ENCODE measurements at regions not wholly inside any gene's neighbourhood (a gene's known extent, or its start where the extent isn't known, plus 50 kb on each side); places are given as distances from the start of the nearest gene placed in this dataset.

DNA sequence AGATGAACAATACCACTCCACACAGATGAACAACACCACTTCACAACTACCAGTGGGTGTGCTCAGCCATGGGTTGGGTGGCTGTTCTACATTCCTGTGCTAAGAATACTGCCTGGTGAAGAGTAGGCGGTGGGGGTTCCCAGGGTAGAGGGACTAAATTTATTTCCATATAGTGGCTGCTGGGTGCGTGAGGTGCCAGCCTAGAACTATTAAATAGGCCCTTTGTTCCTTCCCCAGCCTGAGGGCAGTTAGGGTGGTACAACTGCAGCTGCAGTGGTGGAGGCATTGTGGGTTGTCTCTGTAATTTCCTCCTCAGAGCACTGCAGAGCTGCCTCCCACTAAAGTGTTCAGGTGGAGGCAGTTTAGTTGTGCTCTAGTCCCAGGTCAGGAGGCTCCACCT, 618.4 kb downstream of the MMUT start:
- Mint-ChIP-seq H3K9me3 (peaks cover 31 to 35% of the 10 kb centered on the region in 2 donors), H3K27ac (no peak overlapping the region), H3K4me3 (no peak overlapping the region), H3K27me3 (ENCODE audit: low read depth in 2 of 2) (no peaks in the 10 kb centered on the region), H3K4me1 (no peaks in the 10 kb centered on the region), H3K36me3 (peaks cover 26% of the 10 kb centered on the region)
- Histone ChIP-seq H3K9me3 (ENCODE audit: control insufficient read depth, insufficient read depth, low read length) (peaks cover 17% of the 10 kb centered on the region), H3K36me3 (ENCODE audit: control insufficient read depth, insufficient read depth, low read length) (no peaks in the 10 kb centered on the region), H3K4me1 (ENCODE audit: control insufficient read depth, insufficient read depth, low read length) (no peaks in the 10 kb centered on the region), H3K27ac (ENCODE audit: low read length) (no peak overlapping the region), H3K4me3 (ENCODE audit: low read length) (no peak overlapping the region), H3K27me3 (ENCODE audit: control insufficient read depth, insufficient read depth, low read length) (no peaks in the 10 kb centered on the region)
- no peak for DNase-seq
- WGBS (ENCODE audit: insufficient coverage), result 75% methylated on average over 2 of the region's 2 CpGs
- no peak for ATAC-seq
- TF ChIP-seq, protein P1, sequence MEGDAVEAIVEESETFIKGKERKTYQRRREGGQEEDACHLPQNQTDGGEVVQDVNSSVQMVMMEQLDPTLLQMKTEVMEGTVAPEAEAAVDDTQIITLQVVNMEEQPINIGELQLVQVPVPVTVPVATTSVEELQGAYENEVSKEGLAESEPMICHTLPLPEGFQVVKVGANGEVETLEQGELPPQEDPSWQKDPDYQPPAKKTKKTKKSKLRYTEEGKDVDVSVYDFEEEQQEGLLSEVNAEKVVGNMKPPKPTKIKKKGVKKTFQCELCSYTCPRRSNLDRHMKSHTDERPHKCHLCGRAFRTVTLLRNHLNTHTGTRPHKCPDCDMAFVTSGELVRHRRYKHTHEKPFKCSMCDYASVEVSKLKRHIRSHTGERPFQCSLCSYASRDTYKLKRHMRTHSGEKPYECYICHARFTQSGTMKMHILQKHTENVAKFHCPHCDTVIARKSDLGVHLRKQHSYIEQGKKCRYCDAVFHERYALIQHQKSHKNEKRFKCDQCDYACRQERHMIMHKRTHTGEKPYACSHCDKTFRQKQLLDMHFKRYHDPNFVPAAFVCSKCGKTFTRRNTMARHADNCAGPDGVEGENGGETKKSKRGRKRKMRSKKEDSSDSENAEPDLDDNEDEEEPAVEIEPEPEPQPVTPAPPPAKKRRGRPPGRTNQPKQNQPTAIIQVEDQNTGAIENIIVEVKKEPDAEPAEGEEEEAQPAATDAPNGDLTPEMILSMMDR (IDR thresholded peaks at IDR 0.05), result no peak
- intact Hi-C loops (cut with micrococcal nuclease), result no loop called here

GRCh38 chr6:48840896-48841295, 622.2 kb downstream of the MMUT start:
- no peaks in the 10 kb centered on the region for H3K27me3 ChIP-seq (ENCODE audit: control insufficient read depth, insufficient read depth, low read length)
- TF ChIP-seq, protein P1 (IDR thresholded peaks at IDR 0.05), result no peak
- H3K4me3 Mint-ChIP-seq, result no peak overlapping the region
- no peaks in the 10 kb centered on the region for H3K36me3 ChIP-seq (ENCODE audit: control insufficient read depth, insufficient read depth, low read length)
- intact Hi-C loops (cut with micrococcal nuclease), result no loop called here
- no peak for DNase-seq
- no peak overlapping the region for H3K27ac Mint-ChIP-seq
- H3K27ac ChIP-seq (ENCODE audit: low read length), result no peak overlapping the region
- ATAC-seq, result no peak
- peaks cover 26 to 35% of the 10 kb centered on the region in 2 donors for H3K9me3 Mint-ChIP-seq
- H3K27me3 Mint-ChIP-seq (ENCODE audit: low read depth in 2 of 2), result no peaks in the 10 kb centered on the region
- WGBS (ENCODE audit: insufficient coverage), result 86% methylated on average over 1 of the region's 1 CpG
- no peak overlapping the region for H3K4me3 ChIP-seq (ENCODE audit: low read length)
- H3K36me3 Mint-ChIP-seq, result peaks cover 12% of the 10 kb centered on the region
- no peaks in the 10 kb centered on the region for H3K4me1 Mint-ChIP-seq
- peaks cover 19% of the 10 kb centered on the region for H3K9me3 ChIP-seq (ENCODE audit: control insufficient read depth, insufficient read depth, low read length)
- no peaks in the 10 kb centered on the region for H3K4me1 ChIP-seq (ENCODE audit: control insufficient read depth, insufficient read depth, low read length)

DNA sequence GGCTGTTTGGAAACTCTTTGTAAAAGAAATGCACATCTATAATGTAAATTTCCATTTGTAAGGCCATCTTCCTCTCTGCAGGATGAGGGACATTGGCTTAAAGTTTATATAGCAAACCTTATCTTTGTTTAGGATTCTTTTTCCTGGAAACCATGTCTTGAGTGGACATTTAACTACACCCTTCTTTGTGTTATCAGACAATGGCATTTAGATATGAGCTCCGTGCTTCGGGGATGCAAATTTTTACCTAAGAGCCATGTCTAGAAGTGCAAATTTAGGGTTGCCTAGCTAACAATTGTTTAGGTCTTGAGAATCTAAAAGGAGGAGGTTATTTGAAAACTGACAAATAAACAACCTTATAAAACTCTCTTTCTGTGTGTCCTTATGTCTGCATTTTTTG, 623.8 kb downstream of the MMUT start:
- H3K27me3 Mint-ChIP-seq (ENCODE audit: low read depth in 2 of 2), result no peaks in the 10 kb centered on the region
- peaks cover 12% of the 10 kb centered on the region for H3K36me3 Mint-ChIP-seq
- Histone ChIP-seq H3K4me3 (ENCODE audit: low read length) (no peak overlapping the region), H3K27me3 (ENCODE audit: control insufficient read depth, insufficient read depth, low read length) (no peaks in the 10 kb centered on the region), H3K36me3 (ENCODE audit: control insufficient read depth, insufficient read depth, low read length) (no peaks in the 10 kb centered on the region), H3K4me1 (ENCODE audit: control insufficient read depth, insufficient read depth, low read length) (no peaks in the 10 kb centered on the region), H3K9me3 (ENCODE audit: control insufficient read depth, insufficient read depth, low read length) (peaks cover 12% of the 10 kb centered on the region), H3K27ac (ENCODE audit: low read length) (no peak overlapping the region)
- H3K27ac Mint-ChIP-seq, result no peak overlapping the region
- intact Hi-C loops (cut with micrococcal nuclease), result no loop called here
- 38% methylated on average over 2 of the region's 2 CpGs for WGBS (ENCODE audit: insufficient coverage)
- H3K9me3 Mint-ChIP-seq, result peaks cover 23 to 35% of the 10 kb centered on the region in 2 donors
- no peak for DNase-seq
- H3K4me3 Mint-ChIP-seq, result no peak overlapping the region
- no peaks in the 10 kb centered on the region for H3K4me1 Mint-ChIP-seq
- ATAC-seq, result no peak
- TF ChIP-seq, protein P1 (IDR thresholded peaks at IDR 0.05), result no peak

GRCh38 chr6:48837744-48838143, 625.3 kb downstream of the MMUT start:
- Histone ChIP-seq H3K4me3 (ENCODE audit: low read length) (no peak overlapping the region), H3K36me3 (ENCODE audit: control insufficient read depth, insufficient read depth, low read length) (no peaks in the 10 kb centered on the region), H3K27ac (ENCODE audit: low read length) (no peak overlapping the region), H3K4me1 (ENCODE audit: control insufficient read depth, insufficient read depth, low read length) (no peaks in the 10 kb centered on the region), H3K9me3 (ENCODE audit: control insufficient read depth, insufficient read depth, low read length) (peaks cover 7% of the 10 kb centered on the region), H3K27me3 (ENCODE audit: control insufficient read depth, insufficient read depth, low read length) (no peaks in the 10 kb centered on the region)
- TF ChIP-seq, protein P1 (IDR thresholded peaks at IDR 0.05), result no peak
- Mint-ChIP-seq H3K27ac (no peak overlapping the region), H3K4me3 (no peak overlapping the region), H3K9me3 (peaks cover 21 to 35% of the 10 kb centered on the region in 2 donors), H3K27me3 (ENCODE audit: low read depth in 2 of 2) (no peaks in the 10 kb centered on the region), H3K4me1 (no peaks in the 10 kb centered on the region), H3K36me3 (peaks cover 12% of the 10 kb centered on the region)
- 87% methylated on average over 3 of the region's 3 CpGs for WGBS (ENCODE audit: insufficient coverage)
- ATAC-seq, result no peak
- no peak for DNase-seq
- intact Hi-C loops (cut with micrococcal nuclease), result no loop called here

Data from natural killer cell (primary cell).